Astrocyte (in vitro differentiated cells and primary cell): ENCODE measurements at regions not wholly inside any gene's neighbourhood (a gene's known extent, or its start where the extent isn't known, plus 50 kb on each side); places are given as distances from the start of the nearest gene placed in this dataset.

Experiments used
- DNase-seq: peaks from one replicate; pipeline ENCODE4 v3.0.0-alpha.2; 2010; ENCODE audit warnings: low read depth
- FAIRE-seq: peaks from 2 replicates; lab custom pipeline; 2011; peaks lifted over from hg19 to GRCh38; lab: Jason Lieb, UNC
- H2AFZ ChIP-seq: 2 replicates; pipeline ENCODE4 v1.6.0; 2012; ENCODE audit warnings: low read depth, low read length, inconsistent platforms
- H3K27ac ChIP-seq: 2 replicates; pipeline ENCODE4 v1.5.1; 2011; ENCODE audit warnings: low read depth, low read length, inconsistent platforms
- H3K27me3 ChIP-seq: 2 replicates; pipeline ENCODE4 v1.6.0; 2011; ENCODE audit warnings: low read length, inconsistent platforms; ENCODE audit not compliant: insufficient read depth
- H3K36me3 ChIP-seq: 2 replicates; pipeline ENCODE4 v1.5.1; 2011; ENCODE audit warnings: low read length, inconsistent platforms; ENCODE audit not compliant: insufficient read depth
- H3K4me1 ChIP-seq: 2 replicates; pipeline ENCODE4 v1.5.1; 2011; ENCODE audit warnings: low read length, inconsistent platforms; ENCODE audit not compliant: insufficient read depth
- H3K4me2 ChIP-seq: 2 replicates; pipeline ENCODE4 v1.6.0; 2012; ENCODE audit warnings: low read length, inconsistent platforms
- H3K4me3 ChIP-seq: 2 replicates; pipeline ENCODE4 v1.5.1; 2011; ENCODE audit warnings: low read depth, mild to moderate bottlenecking, low read length, inconsistent platforms; ENCODE audit not compliant: insufficient read depth
- H3K79me2 ChIP-seq: 2 replicates; pipeline ENCODE4 v1.6.0; 2012; ENCODE audit warnings: mild to moderate bottlenecking, low read length, inconsistent platforms; ENCODE audit not compliant: insufficient read depth
- H3K9ac ChIP-seq: 2 replicates; pipeline ENCODE4 v1.6.0; 2012; ENCODE audit warnings: mild to moderate bottlenecking, low read length, inconsistent platforms
- H3K9me3 ChIP-seq: 2 replicates; pipeline ENCODE4 v1.5.1; 2012; ENCODE audit warnings: low read depth, mild to moderate bottlenecking, low read length, inconsistent platforms; ENCODE audit not compliant: insufficient read depth
- H4K20me1 ChIP-seq: 2 replicates; pipeline ENCODE4 v1.6.0; 2012; ENCODE audit warnings: low read length, inconsistent platforms; ENCODE audit not compliant: insufficient read depth
- H3K27ac Mint-ChIP-seq: one replicate; pipeline ENCODE4 v1.8.0; 2021; ENCODE audit warnings: mild to moderate bottlenecking, mixed read lengths; ENCODE audit not compliant: unreplicated experiment
- H3K27me3 Mint-ChIP-seq: one replicate; pipeline ENCODE4 v1.8.0; 2021; ENCODE audit warnings: low read depth, mixed read lengths; ENCODE audit not compliant: unreplicated experiment
- H3K36me3 Mint-ChIP-seq: one replicate; pipeline ENCODE4 v1.8.0; 2021; ENCODE audit warnings: low read depth, mixed read lengths; ENCODE audit not compliant: unreplicated experiment
- H3K4me1 Mint-ChIP-seq: one replicate; pipeline ENCODE4 v1.8.0; 2021; ENCODE audit warnings: low read depth, mixed read lengths; ENCODE audit not compliant: unreplicated experiment
- H3K4me3 Mint-ChIP-seq: one replicate; pipeline ENCODE4 v1.8.0; 2021; ENCODE audit warnings: mild to moderate bottlenecking, moderate library complexity, mixed read lengths; ENCODE audit not compliant: unreplicated experiment
- H3K9me3 Mint-ChIP-seq: one replicate; pipeline ENCODE4 v1.8.0; 2021; ENCODE audit warnings: mild to moderate bottlenecking, mixed read lengths; ENCODE audit not compliant: unreplicated experiment
- EZH2 ChIP-seq: IDR thresholded peaks from 2 replicates; pipeline ENCODE4 v1.6.1; 2012; ENCODE audit warnings: mild to moderate bottlenecking, low read length, inconsistent platforms; ENCODE audit not compliant: insufficient read depth
- TF ChIP-seq, protein P1 (sequence below): IDR thresholded peaks from 2 replicates; pipeline ENCODE4 v1.5.1; 2011; ENCODE audit warnings: low read depth, mild to moderate bottlenecking, inconsistent platforms, low read length, moderate library complexity; ENCODE audit not compliant: insufficient read depth

DNA sequence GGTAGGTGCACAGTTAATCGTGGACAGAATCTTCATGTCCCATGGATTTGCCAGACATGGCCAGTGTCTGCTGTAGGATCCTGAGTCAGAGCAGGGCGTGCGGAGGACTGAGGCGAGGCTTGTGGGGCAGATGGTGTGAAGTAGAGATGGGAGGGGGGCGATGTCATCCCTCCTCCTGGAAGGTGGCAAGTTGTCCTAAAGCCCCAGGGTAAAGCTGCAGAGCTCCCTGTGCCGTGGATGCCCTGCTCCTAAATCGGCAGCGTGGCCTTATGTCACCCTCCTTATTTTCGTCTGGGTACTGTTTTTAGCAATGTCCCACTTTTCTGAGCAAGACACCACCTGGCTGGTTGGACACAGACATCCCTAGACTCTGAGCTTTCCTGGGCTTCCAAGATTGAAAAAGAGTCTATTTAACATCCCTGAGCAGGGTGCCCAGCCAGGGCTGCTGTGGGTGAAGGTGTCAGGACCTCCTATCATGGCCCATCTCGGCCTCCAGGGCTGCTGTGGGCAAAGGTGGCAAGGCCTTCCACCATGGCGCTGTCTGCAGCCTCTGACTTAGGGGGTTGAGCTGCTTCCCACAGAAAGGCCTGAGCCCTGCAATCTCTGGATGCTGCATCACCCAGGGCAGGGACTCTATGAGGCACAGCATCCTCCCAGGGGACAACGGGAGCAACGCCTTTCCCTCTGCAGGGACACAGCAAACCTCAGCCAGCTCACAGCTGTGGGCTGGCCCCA, 145.4 kb downstream of the TTLL2 start:
- H3K27ac ChIP-seq = no peak overlapping the region
- H2AFZ ChIP-seq = no peak overlapping the region
- H3K27me3 ChIP-seq = no peaks in the 10 kb centered on the region
- no peaks in the 10 kb centered on the region for H3K9me3 ChIP-seq
- TF ChIP-seq, protein P1, sequence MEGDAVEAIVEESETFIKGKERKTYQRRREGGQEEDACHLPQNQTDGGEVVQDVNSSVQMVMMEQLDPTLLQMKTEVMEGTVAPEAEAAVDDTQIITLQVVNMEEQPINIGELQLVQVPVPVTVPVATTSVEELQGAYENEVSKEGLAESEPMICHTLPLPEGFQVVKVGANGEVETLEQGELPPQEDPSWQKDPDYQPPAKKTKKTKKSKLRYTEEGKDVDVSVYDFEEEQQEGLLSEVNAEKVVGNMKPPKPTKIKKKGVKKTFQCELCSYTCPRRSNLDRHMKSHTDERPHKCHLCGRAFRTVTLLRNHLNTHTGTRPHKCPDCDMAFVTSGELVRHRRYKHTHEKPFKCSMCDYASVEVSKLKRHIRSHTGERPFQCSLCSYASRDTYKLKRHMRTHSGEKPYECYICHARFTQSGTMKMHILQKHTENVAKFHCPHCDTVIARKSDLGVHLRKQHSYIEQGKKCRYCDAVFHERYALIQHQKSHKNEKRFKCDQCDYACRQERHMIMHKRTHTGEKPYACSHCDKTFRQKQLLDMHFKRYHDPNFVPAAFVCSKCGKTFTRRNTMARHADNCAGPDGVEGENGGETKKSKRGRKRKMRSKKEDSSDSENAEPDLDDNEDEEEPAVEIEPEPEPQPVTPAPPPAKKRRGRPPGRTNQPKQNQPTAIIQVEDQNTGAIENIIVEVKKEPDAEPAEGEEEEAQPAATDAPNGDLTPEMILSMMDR = no peak
- no peak for TF ChIP-seq EZH2
- H3K79me2 ChIP-seq = no peaks in the 10 kb centered on the region
- FAIRE-seq = no peak
- no peak overlapping the region for H3K4me3 ChIP-seq
- DNase-seq = no peak
- no peaks in the 10 kb centered on the region for H3K4me1 ChIP-seq
- Mint-ChIP-seq H3K9me3 (peaks cover 2% of the 10 kb centered on the region), H3K4me1 (peaks cover 18% of the 10 kb centered on the region), H3K36me3 (peaks cover 3% of the 10 kb centered on the region), H3K4me3 (no peak overlapping the region), H3K27ac (no peak overlapping the region), H3K27me3 (peaks cover 15% of the 10 kb centered on the region)
- no peak overlapping the region for H3K9ac ChIP-seq
- no peaks in the 10 kb centered on the region for H3K36me3 ChIP-seq
- H3K4me2 ChIP-seq = no peak overlapping the region
- no peaks in the 10 kb centered on the region for H4K20me1 ChIP-seq

DNA sequence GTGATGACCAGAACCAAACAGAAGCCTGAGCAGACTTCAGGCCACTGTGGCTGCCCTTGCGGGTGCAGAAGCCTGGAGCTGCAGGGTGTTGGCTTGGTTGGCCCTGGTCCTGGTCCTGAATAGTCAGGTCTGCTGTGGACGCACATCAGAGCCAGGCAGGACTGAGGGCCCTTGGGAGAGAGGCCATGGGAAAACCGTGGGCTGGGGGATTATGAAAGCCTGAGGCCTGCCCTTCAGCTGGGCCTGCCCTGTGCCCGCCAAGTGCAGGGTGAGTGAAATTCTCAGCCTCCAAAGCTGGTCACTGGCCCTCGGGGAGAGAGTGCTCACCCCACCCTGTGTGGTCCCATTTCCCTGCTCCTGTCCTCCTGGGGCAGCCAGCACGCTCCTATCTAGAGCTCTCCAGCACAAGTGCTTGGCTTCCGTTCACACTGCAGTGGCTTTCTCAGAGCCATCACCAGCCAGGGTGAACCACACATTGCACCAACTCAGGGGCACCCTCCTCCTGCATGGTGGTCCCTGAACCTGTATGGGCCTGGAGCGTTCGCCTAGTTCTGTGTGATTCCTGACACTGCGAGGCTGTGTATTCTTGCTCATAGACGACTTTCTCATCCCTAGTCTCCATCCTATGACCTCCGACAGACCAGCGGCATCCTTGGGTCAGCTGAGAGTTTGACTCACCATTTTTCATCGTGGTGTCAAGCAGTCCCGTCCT, 146.1 kb downstream of the TTLL2 start:
- DNase-seq (no peak), FAIRE-seq (no peak)
- H3K36me3 ChIP-seq = no peaks in the 10 kb centered on the region
- no peak overlapping the region for H2AFZ ChIP-seq
- peaks cover 18% of the 10 kb centered on the region for H3K4me1 Mint-ChIP-seq
- no peaks in the 10 kb centered on the region for H3K27me3 ChIP-seq
- peaks cover 2% of the 10 kb centered on the region for H3K9me3 Mint-ChIP-seq
- no peak overlapping the region for H3K4me3 Mint-ChIP-seq
- H3K4me1 ChIP-seq = no peaks in the 10 kb centered on the region
- peaks cover 15% of the 10 kb centered on the region for H3K27me3 Mint-ChIP-seq
- no peak overlapping the region for H3K27ac ChIP-seq
- H3K4me3 ChIP-seq = no peak overlapping the region
- H3K79me2 ChIP-seq = no peaks in the 10 kb centered on the region
- H3K27ac Mint-ChIP-seq = no peak overlapping the region
- no peak for TF ChIP-seq EZH2
- TF ChIP-seq, protein P1 = no peak
- H4K20me1 ChIP-seq = no peaks in the 10 kb centered on the region
- no peak overlapping the region for H3K4me2 ChIP-seq
- peaks cover 3% of the 10 kb centered on the region for H3K36me3 Mint-ChIP-seq
- H3K9me3 ChIP-seq = no peaks in the 10 kb centered on the region
- no peak overlapping the region for H3K9ac ChIP-seq

DNA sequence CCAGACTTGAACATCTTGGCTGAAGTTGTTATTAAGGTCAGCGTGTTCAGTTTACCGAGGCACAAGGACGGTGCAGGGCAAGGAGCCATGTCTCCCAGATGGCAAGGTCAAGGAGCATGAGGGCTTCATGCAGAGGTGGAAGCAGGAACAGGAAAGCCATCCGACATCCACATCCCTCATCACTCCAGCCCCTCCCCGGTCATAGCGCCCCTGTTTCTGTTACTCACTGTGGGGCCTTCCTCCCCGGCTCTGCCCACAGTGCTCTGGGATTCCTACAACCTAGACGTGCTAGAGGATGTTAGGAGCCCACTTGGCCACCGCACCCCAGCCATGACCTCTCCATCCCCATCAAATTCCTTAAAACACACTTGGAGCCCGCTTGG, 146.7 kb downstream of the TTLL2 start:
- Histone ChIP-seq H3K4me3 (no peak overlapping the region), H3K27me3 (no peaks in the 10 kb centered on the region), H3K9me3 (no peaks in the 10 kb centered on the region), H3K27ac (no peak overlapping the region), H4K20me1 (no peaks in the 10 kb centered on the region), H2AFZ (no peak overlapping the region), H3K79me2 (no peaks in the 10 kb centered on the region), H3K9ac (no peak overlapping the region), H3K36me3 (no peaks in the 10 kb centered on the region), H3K4me1 (no peaks in the 10 kb centered on the region), H3K4me2 (no peak overlapping the region)
- no peak overlapping the region for H3K4me3 Mint-ChIP-seq
- no peak for FAIRE-seq
- peaks cover 2% of the 10 kb centered on the region for H3K9me3 Mint-ChIP-seq
- TF ChIP-seq EZH2 = no peak
- TF ChIP-seq, protein P1 = no peak
- DNase-seq = no peak
- no peak overlapping the region for H3K27ac Mint-ChIP-seq
- peaks cover 3% of the 10 kb centered on the region for H3K36me3 Mint-ChIP-seq
- H3K4me1 Mint-ChIP-seq = peaks cover 15% of the 10 kb centered on the region
- H3K27me3 Mint-ChIP-seq = peaks cover 18% of the 10 kb centered on the region
